PC-9 (cell line): ENCODE measurements at regions not wholly inside any gene's neighbourhood (a gene's known extent, or its start where the extent isn't known, plus 50 kb on each side); places are given as distances from the start of the nearest gene placed in this dataset.

ENCODE experiments used
- BruUV-seq: library from RNA; stranded (reverse); fragments of 400-500 nt; replicated peaks from 2 replicates; lab custom pipeline; 2021; lab: Mats Ljungman, UMichigan
- CTCF ChIA-PET: fragments of 300-600 bp; sonication (Branson Sonifier 250); formaldehyde crosslinking; loops from one replicate; lab custom pipeline; 2022; ENCODE audit warnings: antibody characterized with exemption; lab: Charles Lee
- POLR2A ChIA-PET: fragments of 300-600 bp; sonication (Branson Sonifier 250); formaldehyde crosslinking; loops from one replicate; lab custom pipeline; 2022; ENCODE audit warnings: antibody characterized with exemption; ENCODE audit not compliant: unreplicated experiment; lab: Charles Lee
- DNase-seq, 2 experiments: peaks; one replicate each; pipeline versions ENCODE4 v3.0.0 to v3.0.0-alpha.2; 2015 to 2022; ENCODE audit warnings: mixed read lengths in 1 of 2
- H2AFZ ChIP-seq: fragments of 200-600 bp; sonication (generic); 2 replicates; pipeline ENCODE4 v1.8.1; 2017; ENCODE audit warnings: antibody characterized with exemption
- H3F3A ChIP-seq: fragments of 200-600 bp; sonication (generic); 2 replicates; pipeline ENCODE4 v1.8.1; 2017; ENCODE audit warnings: antibody characterized with exemption, mild to moderate bottlenecking, low read depth; ENCODE audit not compliant: insufficient read depth
- H3K27ac ChIP-seq: fragments of 200-600 bp; sonication (generic); 2 replicates; pipeline ENCODE4 v1.6.1; 2016; ENCODE audit warnings: mixed run types
- H3K27me3 ChIP-seq: fragments of 200-600 bp; sonication (generic); 2 replicates; pipeline ENCODE4 v1.6.1; 2016; ENCODE audit warnings: low read depth, mixed run types; ENCODE audit not compliant: insufficient read depth
- H3K36me3 ChIP-seq: fragments of 200-600 bp; sonication (generic); 2 replicates; pipeline ENCODE4 v1.6.1; 2016; ENCODE audit warnings: low read depth, mixed run types
- H3K4me1 ChIP-seq: fragments of 200-600 bp; sonication (generic); replicated peaks from 2 replicates; pipeline ENCODE4 v1.6.1; 2016; ENCODE audit warnings: mixed run types; ENCODE audit not compliant: insufficient read depth
- H3K4me2 ChIP-seq: fragments of 200-600 bp; sonication (generic); 2 replicates; pipeline ENCODE4 v1.6.1; 2017; ENCODE audit warnings: mixed run types
- H3K4me3 ChIP-seq: fragments of 200-600 bp; sonication (generic); 2 replicates; pipeline ENCODE4 v1.6.1; 2016; ENCODE audit warnings: mixed run types
- H3K79me2 ChIP-seq: fragments of 200-600 bp; sonication (generic); 2 replicates; pipeline ENCODE4 v1.6.1; 2017; ENCODE audit warnings: low read depth, mixed run types
- H3K9me2 ChIP-seq: fragments of 200-600 bp; sonication (generic); 2 replicates; pipeline ENCODE4 v1.8.1; 2017; ENCODE audit warnings: mild to moderate bottlenecking; ENCODE audit not compliant: insufficient read depth
- H3K9me3 ChIP-seq: fragments of 200-600 bp; sonication (generic); 2 replicates; pipeline ENCODE4 v1.8.1; 2016; ENCODE audit warnings: low read depth; ENCODE audit not compliant: insufficient read depth
- H4K20me1 ChIP-seq: fragments of 200-600 bp; sonication (generic); 2 replicates; pipeline ENCODE4 v1.8.1; 2017; ENCODE audit not compliant: insufficient read depth
- EZH2 ChIP-seq: fragments of 200-600 bp; sonication (generic); IDR thresholded peaks from 2 replicates; pipeline ENCODE4 v1.8.0; 2017; ENCODE audit warnings: antibody characterized with exemption, low read depth
- intact Hi-C: fragments of 100-400 bp; cut with micrococcal nuclease; formaldehyde crosslinking; loops from one replicate; pipeline ENCODE4 v1.10.0; 2022; ENCODE audit not compliant: unreplicated experiment
- TF ChIP-seq, protein P1 (sequence below): fragments of 200-600 bp; sonication (generic); conservative IDR thresholded peaks from 2 replicates; pipeline ENCODE4 v1.6.1; 2017; ENCODE audit warnings: mixed run types, antibody characterized with exemption, mild to moderate bottlenecking, moderate library complexity

DNA sequence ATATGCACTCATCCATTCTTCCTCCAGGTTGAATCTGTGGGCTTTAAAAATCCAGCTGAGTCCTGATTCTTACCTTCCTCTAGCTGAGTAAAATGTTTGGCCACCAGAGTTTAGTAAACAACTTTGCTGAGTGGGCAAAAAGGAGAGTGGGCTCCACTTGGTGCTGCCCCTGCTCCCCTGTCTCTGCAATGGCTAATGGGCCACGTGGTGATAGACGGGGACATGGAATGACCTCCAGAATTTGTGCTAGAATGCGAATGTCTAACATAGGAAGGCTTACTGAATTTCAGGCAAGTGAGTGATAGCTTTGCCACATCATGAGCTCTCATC, 137.3 kb upstream of the CES5A start:
- Histone ChIP-seq H3K4me1 (no peaks in the 10 kb centered on the region), H3F3A (no peaks in the 10 kb centered on the region), H3K27me3 (peaks cover 56% of the 10 kb centered on the region), H3K4me2 (no peak overlapping the region), H3K79me2 (no peaks in the 10 kb centered on the region), H4K20me1 (no peaks in the 10 kb centered on the region), H3K9me2 (no peaks in the 10 kb centered on the region), H3K36me3 (no peaks in the 10 kb centered on the region), H3K4me3 (no peak overlapping the region), H2AFZ (no peak overlapping the region), H3K27ac (no peak overlapping the region), H3K9me3 (no peaks in the 10 kb centered on the region)
- POLR2A ChIA-PET, result no interaction called here
- intact Hi-C loops, result no loop called here
- CTCF ChIA-PET, result no interaction called here
- TF ChIP-seq EZH2, result no peak
- TF ChIP-seq, protein P1, sequence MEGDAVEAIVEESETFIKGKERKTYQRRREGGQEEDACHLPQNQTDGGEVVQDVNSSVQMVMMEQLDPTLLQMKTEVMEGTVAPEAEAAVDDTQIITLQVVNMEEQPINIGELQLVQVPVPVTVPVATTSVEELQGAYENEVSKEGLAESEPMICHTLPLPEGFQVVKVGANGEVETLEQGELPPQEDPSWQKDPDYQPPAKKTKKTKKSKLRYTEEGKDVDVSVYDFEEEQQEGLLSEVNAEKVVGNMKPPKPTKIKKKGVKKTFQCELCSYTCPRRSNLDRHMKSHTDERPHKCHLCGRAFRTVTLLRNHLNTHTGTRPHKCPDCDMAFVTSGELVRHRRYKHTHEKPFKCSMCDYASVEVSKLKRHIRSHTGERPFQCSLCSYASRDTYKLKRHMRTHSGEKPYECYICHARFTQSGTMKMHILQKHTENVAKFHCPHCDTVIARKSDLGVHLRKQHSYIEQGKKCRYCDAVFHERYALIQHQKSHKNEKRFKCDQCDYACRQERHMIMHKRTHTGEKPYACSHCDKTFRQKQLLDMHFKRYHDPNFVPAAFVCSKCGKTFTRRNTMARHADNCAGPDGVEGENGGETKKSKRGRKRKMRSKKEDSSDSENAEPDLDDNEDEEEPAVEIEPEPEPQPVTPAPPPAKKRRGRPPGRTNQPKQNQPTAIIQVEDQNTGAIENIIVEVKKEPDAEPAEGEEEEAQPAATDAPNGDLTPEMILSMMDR, result no peak
- DNase-seq, result no peak
- BruUV-seq, result no TSS peak

DNA sequence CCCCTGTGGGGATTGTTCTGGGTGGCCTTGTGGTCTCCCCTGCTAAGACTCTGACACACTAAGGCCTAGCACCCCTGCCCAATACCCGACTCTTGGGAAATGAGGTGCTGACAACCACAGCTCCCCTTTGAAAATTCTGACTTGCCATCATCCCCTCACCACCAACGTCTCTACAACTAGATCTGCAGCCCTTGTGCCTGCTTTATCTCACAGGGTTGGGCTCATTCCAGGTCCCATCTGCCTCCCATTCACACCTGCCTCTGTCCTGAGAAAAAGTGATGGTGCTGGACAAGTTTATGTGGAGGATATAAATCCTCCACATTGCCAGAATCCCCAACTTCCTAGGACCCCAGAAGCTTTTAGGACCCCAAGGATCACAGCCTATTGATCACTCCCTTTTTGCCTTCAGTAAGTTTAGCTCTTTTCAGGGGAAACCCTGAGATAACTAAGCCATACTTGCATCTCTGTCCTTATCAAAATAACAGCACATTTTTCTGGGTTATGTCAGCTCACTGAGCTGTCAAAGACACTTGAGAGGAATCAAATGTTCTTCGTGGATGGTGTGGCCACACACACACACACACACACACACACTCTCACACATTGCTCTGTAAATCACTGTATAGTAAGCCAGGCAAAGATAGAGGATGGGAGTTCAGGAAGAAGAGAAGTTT, 136.8 kb upstream of the CES5A start:
- no peaks in the 10 kb centered on the region for H3K4me1 ChIP-seq
- no peaks in the 10 kb centered on the region for H4K20me1 ChIP-seq
- H3K9me3 ChIP-seq, result no peaks in the 10 kb centered on the region
- BruUV-seq, result no TSS peak
- H3F3A ChIP-seq, result no peaks in the 10 kb centered on the region
- H3K36me3 ChIP-seq, result no peaks in the 10 kb centered on the region
- TF ChIP-seq, protein P1, result no peak
- no peak for TF ChIP-seq EZH2
- H3K27ac ChIP-seq, result no peak overlapping the region
- H3K27me3 ChIP-seq, result peaks cover 51% of the 10 kb centered on the region
- H2AFZ ChIP-seq, result no peak overlapping the region
- no peak overlapping the region for H3K4me3 ChIP-seq
- H3K79me2 ChIP-seq, result no peaks in the 10 kb centered on the region
- no peaks in the 10 kb centered on the region for H3K9me2 ChIP-seq
- intact Hi-C loops, result no loop called here
- CTCF ChIA-PET, result no interaction called here
- no peak for DNase-seq
- POLR2A ChIA-PET, result no interaction called here
- H3K4me2 ChIP-seq, result no peak overlapping the region

DNA sequence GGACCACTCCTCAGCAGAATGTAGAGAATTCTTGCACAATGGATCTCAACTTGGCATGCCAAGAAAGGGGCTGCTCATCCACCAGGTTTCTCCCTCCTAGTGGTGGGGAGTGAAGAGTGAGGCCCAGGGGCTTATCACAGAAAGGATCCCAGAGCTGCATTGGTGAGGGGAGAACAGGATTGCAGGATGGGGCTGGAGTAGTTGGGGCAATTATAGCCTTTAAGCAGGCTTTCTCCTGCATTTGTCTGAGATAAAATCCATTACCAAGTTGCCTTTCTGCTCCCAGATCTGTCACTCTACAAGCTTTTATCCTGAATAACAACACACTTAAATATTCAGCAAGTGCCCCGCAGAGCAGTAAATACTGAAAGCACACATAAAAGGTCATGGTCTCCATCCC, 130.8 kb upstream of the CES5A start:
- Histone ChIP-seq H3K9me2 (no peaks in the 10 kb centered on the region), H3K4me1 (no peaks in the 10 kb centered on the region), H3F3A (no peaks in the 10 kb centered on the region), H3K36me3 (no peaks in the 10 kb centered on the region), H3K27me3 (peaks cover 26% of the 10 kb centered on the region), H3K4me3 (no peak overlapping the region), H3K27ac (no peak overlapping the region), H2AFZ (no peak overlapping the region), H3K79me2 (no peaks in the 10 kb centered on the region), H3K9me3 (no peaks in the 10 kb centered on the region), H3K4me2 (no peak overlapping the region), H4K20me1 (no peaks in the 10 kb centered on the region)
- intact Hi-C loops, result no loop called here
- TF ChIP-seq, protein P1, result no peak
- TF ChIP-seq EZH2, result no peak
- ChIA-PET POLR2A (no interaction called here), CTCF (no interaction called here)
- no TSS peak for BruUV-seq
- DNase-seq, result no peak
